ENCODE measurements at regions not wholly inside any gene's neighbourhood (a gene's known extent, or its start where the extent isn't known, plus 50 kb on each side); places are given as distances from the start of the nearest gene placed in this dataset.

GRCh38 chr9:88807426-88807825 lies 183.8 kb upstream of the S1PR3 start (continued):
- TF ChIP-seq RXRA (IDR thresholded peaks at IDR 0.05; ENCODE audit: insufficient read depth, low read depth, low read length) = no peak
- no peak for TF ChIP-seq RBBP5 (IDR thresholded peaks at IDR 0.05; ENCODE audit: borderline replicate concordance, low read depth, low read length)
- no peak for TF ChIP-seq JUND (IDR thresholded peaks at IDR 0.05; ENCODE audit: low read length)
- no peak for TF ChIP-seq KDM4A (IDR thresholded peaks at IDR 0.05; ENCODE audit: low read depth, low read length, severe bottlenecking)
- no peak for TF ChIP-seq SRF (IDR thresholded peaks at IDR 0.05; ENCODE audit: low read depth, low read length)
- TF ChIP-seq BACH1 (IDR thresholded peaks at IDR 0.05; ENCODE audit: low read length) = no peak

Measured in H1 (cell line).